ENCODE measurements at regions not wholly inside any gene's neighbourhood (a gene's known extent, or its start where the extent isn't known, plus 50 kb on each side); places are given as distances from the start of the nearest gene placed in this dataset.
"Not testable (repeated sequence)": the region's sequence is repeated elsewhere in the genome, so short reads cannot be mapped to it uniquely, and the experiment has no call there.

- Histone ChIP-seq H3K4me3 (no peak overlapping the region), H3K36me3 (no peaks in the 10 kb centered on the region), H3K4me1 (no peaks in the 10 kb centered on the region), H3K9me3 (no peaks in the 10 kb centered on the region), H3K27me3 (no peaks in the 10 kb centered on the region), H3K27ac (no peak overlapping the region)
- DNase-seq: no peak
- TF ChIP-seq CTCF (IDR thresholded peaks at IDR 0.05) (no peak), POLR2A (IDR thresholded peaks at IDR 0.05) (no peak)
- intact Hi-C loops (cut with DNase I; ENCODE audit: low total_unique reads): no loop called here
Measured at GRCh38 chr13:80499536-80500290, 158.8 kb upstream of the SPRY2 start.

GRCh38 chr13:80498433-80498832 is 157.5 kb upstream of the SPRY2 start:
- Histone ChIP-seq H3K4me3 (no peak overlapping the region), H3K36me3 (no peaks in the 10 kb centered on the region), H3K4me1 (no peaks in the 10 kb centered on the region), H3K27ac (no peak overlapping the region), H3K27me3 (no peaks in the 10 kb centered on the region), H3K9me3 (no peaks in the 10 kb centered on the region)
- intact Hi-C loops (cut with DNase I; ENCODE audit: low total_unique reads): no loop called here
- DNase-seq: no peak
- TF ChIP-seq CTCF (IDR thresholded peaks at IDR 0.05): no peak
- no peak for TF ChIP-seq POLR2A (IDR thresholded peaks at IDR 0.05)

- H3K27me3 ChIP-seq: no peaks in the 10 kb centered on the region
- no peak for TF ChIP-seq POLR2A (IDR thresholded peaks at IDR 0.05)
- no peak for TF ChIP-seq CTCF (IDR thresholded peaks at IDR 0.05)
- intact Hi-C loops (cut with DNase I; ENCODE audit: low total_unique reads): no loop called here
- no peak overlapping the region for H3K27ac ChIP-seq
- H3K9me3 ChIP-seq: no peaks in the 10 kb centered on the region
- H3K4me3 ChIP-seq: no peak overlapping the region
- H3K4me1 ChIP-seq: no peaks in the 10 kb centered on the region
- H3K36me3 ChIP-seq: no peaks in the 10 kb centered on the region
- no peak for DNase-seq
Measured at GRCh38 chr13:80497978-80498377, 157.1 kb upstream of the SPRY2 start.

- no peak overlapping the region for H3K27ac ChIP-seq
- intact Hi-C loops (cut with DNase I; ENCODE audit: low total_unique reads): no loop called here
- TF ChIP-seq CTCF (IDR thresholded peaks at IDR 0.05): no peak
- no peak for TF ChIP-seq POLR2A (IDR thresholded peaks at IDR 0.05)
- no peak for DNase-seq
- no peaks in the 10 kb centered on the region for H3K27me3 ChIP-seq
- H3K4me3 ChIP-seq: no peak overlapping the region
- no peaks in the 10 kb centered on the region for H3K9me3 ChIP-seq
- no peaks in the 10 kb centered on the region for H3K4me1 ChIP-seq
- no peaks in the 10 kb centered on the region for H3K36me3 ChIP-seq
Measured at GRCh38 chr13:80497439-80497838, 156.5 kb upstream of the SPRY2 start.

- Histone ChIP-seq H3K4me1 (no peaks in the 10 kb centered on the region), H3K27ac (peak overlapping the region; percentile 22 to 41)
Measured at GRCh38 chr13:80496721-80497397, 155.9 kb upstream of the SPRY2 start.

GRCh38 chr13:80490491-80490943 is 149.6 kb upstream of the SPRY2 start:
- H3K27ac ChIP-seq; H3K36me3 ChIP-seq; H3K9me3 ChIP-seq; intact Hi-C loops (cut with DNase I; ENCODE audit: low total_unique reads); H3K27me3 ChIP-seq; DNase-seq; H3K4me3 ChIP-seq; H3K4me1 ChIP-seq: not testable (repeated sequence)

More at GRCh38 chr13:80496721-80497397, 155.9 kb upstream of the SPRY2 start:
- Histone ChIP-seq H3K27me3 (no peaks in the 10 kb centered on the region), H3K9me3 (no peaks in the 10 kb centered on the region), H3K4me3 (no peak overlapping the region), H3K36me3 (no peaks in the 10 kb centered on the region)
- TF ChIP-seq POLR2A (IDR thresholded peaks at IDR 0.05) (no peak), CTCF (IDR thresholded peaks at IDR 0.05) (no peak)
- DNase-seq: no peak
- intact Hi-C loops (cut with DNase I; ENCODE audit: low total_unique reads): no loop called here
